IMR-90 (cell line): ENCODE measurements at regions not wholly inside any gene's neighbourhood (a gene's known extent, or its start where the extent isn't known, plus 50 kb on each side); places are given as distances from the start of the nearest gene placed in this dataset.

Experiments used
- CTCF ChIP-seq: conservative IDR thresholded peaks from 2 replicates; pipeline ENCODE4 v1.5.1; 2012; ENCODE audit warnings: mild to moderate bottlenecking, low read depth, low read length, improper control_type of control experiment
- MXI1 ChIP-seq: IDR thresholded peaks from 2 replicates; pipeline ENCODE4 v1.6.1; 2012; ENCODE audit warnings: low read depth, mild to moderate bottlenecking, low read length, moderate library complexity, borderline replicate concordance
- POLR2A ChIP-seq: IDR thresholded peaks from 2 replicates; pipeline ENCODE4 v1.6.1; 2012; ENCODE audit warnings: mild to moderate bottlenecking, low read depth, low read length
- RAD21 ChIP-seq: IDR thresholded peaks from 2 replicates; pipeline ENCODE4 v1.6.1; 2012; ENCODE audit warnings: low read length, improper control_type of control experiment
- RFX5 ChIP-seq: IDR thresholded peaks from 2 replicates; pipeline ENCODE4 v1.8.0; 2012; ENCODE audit warnings: low read depth, mild to moderate bottlenecking, low read length, moderate library complexity

DNA sequence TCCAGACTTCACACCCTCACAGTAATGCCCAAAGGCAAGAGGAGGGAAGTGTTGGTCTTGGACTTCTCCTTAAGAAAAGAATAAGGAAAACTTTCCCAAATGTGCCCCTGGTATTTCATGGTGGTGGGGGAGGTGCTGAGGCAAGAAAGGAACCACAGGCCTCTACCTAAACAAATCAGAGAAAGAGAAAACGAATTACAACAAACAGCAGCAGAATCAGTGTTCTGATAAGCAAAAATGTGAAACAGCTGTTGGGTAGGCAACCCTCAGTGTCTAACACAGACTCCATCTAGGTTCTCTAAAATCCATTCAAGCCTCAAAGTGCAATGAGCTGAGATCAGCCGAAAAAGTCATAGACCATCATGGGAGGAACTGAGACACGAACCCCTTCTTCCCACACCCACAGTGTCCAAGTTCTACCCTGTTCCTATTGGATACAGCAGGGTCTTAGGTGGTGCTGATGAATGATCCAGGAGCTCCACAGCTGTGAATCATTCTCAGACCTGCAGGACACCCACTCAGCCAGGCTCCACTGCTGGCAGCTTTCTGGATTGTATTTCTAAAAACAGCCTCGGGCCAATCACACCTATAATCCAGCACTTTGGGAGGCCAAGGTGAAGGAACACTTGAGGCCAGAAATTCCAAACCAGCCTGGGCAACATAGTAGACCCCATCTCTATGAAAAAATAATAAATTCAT is 149.1 kb downstream of the PLPP3 start:
- no peak for TF ChIP-seq MXI1
- TF ChIP-seq RAD21 = no peak
- no peak for TF ChIP-seq POLR2A
- TF ChIP-seq CTCF = no peak
- TF ChIP-seq RFX5 = no peak
